NCI-H2196 treated with DMSO at 0.1 percent for 48 hours (cell line): ENCODE measurements at regions not wholly inside any gene's neighbourhood (a gene's known extent, or its start where the extent isn't known, plus 50 kb on each side); places are given as distances from the start of the nearest gene placed in this dataset.
"Not testable (repeated sequence)": the region's sequence is repeated elsewhere in the genome, so short reads cannot be mapped to it uniquely, and the experiment has no call there.

Experiments used
- DNase-seq: peaks from one replicate; lab custom pipeline; 2025; ENCODE audit not compliant: unreplicated experiment; lab: John Stamatoyannopoulos, UW

GRCh38 chr2:82224301-82224940, 1919.9 kb upstream of the LRRTM1 start:
- DNase-seq = no peak

DNA sequence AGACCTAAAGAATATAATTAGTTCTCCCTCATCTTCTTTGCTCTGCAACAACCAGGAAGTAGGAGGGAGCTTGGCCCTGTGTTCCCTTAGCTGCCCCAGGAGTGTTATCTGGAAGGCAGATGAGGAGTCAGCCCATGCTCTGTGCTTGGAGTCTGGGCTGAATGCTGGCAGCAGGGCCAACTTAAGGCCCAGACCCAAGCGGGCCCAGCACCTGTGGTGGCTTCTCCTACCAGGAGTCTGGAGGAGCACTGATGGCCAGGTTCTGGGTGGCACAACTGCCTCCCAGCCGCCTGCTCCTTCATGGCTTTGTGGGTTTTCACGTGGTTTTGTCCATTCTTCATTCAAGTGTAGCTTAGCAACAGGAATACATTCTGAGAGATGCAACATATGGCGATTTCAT, 1910.7 kb upstream of the LRRTM1 start:
- DNase-seq = no peak

DNA sequence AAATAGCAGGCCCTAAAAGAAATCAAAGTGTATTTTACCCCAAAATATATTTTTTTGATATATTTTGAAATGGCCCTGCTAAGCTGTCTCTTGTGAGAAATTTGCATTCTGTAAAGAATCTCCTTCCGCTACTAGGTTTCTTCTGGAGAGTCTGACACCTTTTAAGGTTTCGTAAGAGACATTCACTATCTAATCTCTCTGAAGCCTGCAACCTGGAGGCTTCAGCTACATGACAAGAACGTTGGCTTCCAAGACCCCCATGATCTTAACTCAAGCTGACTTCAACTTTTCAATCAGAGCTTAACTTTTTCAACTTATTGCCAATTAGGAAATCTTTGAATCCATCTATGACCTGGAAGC, 1894.9 kb upstream of the LRRTM1 start:
- DNase-seq = no peak

DNA sequence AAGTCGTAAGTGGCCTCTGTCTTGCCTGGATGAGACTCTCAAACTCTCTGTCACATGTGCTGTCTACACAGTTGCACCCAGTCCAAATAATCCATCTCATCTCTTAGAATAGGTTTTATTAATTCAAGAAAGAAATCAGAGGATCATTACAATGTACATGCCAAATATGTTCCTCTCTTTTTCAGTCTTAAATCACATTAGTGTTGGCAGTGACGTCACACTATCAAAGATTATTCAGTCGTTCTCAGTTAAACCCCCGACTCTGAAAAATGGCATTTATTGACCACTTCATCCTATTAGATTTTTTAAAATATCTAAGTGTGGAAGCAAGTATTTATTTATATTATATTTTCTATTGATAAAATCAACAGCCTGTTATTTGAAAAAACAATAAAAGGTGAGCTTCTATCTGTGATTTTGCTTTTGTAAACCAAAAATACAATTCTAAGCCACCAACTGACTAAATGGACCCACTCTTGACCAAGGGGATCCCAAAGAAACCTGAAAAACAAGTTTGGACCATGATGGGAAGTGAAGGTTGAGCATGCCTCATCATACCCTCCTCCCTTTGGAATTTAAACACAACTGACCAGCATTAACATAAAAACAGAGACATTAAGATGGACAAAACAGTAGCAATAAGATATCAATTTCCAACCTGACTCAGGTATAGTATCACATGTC, 1894.4 kb upstream of the LRRTM1 start:
- DNase-seq = no peak

DNA sequence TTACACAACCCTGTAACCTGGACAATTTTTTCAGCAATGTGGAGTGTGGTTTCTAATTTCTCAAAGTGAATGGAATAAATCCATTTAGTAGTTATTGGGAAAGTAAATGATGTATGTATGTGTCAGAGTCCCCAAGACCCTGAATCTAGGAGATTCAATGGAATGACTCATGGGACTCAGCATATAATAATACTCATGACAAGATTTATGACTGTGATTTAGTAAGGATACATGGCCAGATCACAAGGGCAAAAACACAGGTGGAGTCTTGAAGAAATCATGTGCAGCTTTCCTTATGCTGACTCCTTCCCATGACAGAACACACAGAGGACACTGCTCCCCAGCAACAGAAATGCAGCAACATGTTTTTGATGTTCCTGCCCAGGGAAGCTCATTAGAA, 1877.7 kb upstream of the LRRTM1 start:
- DNase-seq = no peak

- not testable (repeated sequence) for DNase-seq
These were observed 1870.7 kb upstream of the LRRTM1 start for GRCh38 chr2:82175210-82175609.

DNA sequence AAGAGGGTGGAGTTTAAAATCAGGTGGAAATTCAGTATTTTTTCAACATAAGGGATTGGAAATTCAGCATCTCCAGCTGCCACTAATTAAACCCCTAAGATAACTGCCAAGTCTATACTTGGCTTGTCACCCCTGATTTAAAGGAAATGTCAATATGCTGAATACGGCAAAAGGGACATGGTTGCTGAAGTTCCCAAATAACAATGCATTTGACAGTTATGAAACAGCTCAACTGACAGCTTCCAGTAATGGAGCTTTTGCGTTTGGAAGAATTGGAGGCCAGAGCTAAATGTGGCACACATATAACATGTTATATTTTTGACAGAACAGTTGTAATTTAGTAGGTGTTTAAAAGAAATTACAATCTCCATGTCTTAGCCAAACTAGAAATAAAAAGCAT, 1867.9 kb upstream of the LRRTM1 start:
- DNase-seq = no peak

DNA sequence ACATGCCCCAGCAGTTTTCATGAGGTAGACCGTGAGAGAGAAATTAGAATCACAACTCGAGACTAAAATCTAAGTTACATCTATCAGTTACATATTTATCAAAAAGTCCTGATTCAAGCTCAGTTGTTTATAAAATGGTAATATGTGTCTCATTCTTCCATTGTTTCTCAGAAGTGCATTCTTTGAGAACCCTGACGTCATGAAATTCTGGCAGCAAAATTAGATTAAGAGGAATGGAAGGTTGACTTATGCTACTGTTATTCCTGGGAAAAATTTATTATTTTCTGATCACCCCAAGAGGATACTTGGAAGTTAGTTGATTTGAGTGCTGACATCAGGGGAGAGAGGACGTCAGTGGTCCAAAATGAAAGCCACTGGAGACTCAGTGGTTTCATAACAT, 1864.8 kb upstream of the LRRTM1 start:
- DNase-seq = no peak

- no peak for DNase-seq
These were observed 1860.8 kb upstream of the LRRTM1 start for GRCh38 chr2:82165377-82165776.

DNA sequence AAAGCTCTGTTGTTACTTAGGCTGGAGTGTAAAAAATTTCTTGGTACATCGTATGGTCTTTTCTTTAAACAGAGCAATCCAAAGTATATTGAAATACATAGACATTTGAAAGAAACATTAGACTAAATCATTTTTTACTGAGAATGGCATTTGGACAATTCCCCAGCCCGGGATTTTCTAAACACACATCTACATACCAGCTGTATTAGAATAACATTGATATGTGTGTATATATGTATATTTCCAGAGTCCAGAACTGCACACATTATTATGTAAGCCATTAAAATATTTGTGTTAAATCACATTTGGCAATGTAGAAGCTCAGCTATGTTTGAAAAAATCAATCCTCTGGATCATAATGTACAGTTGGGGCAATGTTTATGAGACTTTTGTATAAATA, 1853.6 kb upstream of the LRRTM1 start:
- DNase-seq = no peak

- no peak for DNase-seq
These were observed 1850.9 kb upstream of the LRRTM1 start for GRCh38 chr2:82155469-82155868.

DNA sequence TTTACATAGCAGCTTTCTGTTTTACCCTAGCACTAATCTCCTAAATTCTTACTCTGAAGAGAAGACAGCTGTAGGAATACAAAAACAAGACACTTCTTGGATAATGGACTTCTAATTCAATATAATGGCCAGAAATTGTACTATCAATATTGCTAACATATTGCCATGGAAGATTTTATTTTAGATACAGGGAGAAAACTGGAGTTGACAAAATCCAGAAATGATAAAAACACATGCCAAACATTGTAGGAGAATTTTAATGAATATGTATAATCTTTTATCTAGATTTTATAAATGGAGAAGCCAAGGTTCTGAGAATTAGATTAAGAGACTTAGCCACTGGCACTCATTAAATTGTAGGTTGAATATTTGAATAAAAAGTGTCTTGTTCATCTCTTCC, 1838.8 kb upstream of the LRRTM1 start:
- no peak for DNase-seq

DNA sequence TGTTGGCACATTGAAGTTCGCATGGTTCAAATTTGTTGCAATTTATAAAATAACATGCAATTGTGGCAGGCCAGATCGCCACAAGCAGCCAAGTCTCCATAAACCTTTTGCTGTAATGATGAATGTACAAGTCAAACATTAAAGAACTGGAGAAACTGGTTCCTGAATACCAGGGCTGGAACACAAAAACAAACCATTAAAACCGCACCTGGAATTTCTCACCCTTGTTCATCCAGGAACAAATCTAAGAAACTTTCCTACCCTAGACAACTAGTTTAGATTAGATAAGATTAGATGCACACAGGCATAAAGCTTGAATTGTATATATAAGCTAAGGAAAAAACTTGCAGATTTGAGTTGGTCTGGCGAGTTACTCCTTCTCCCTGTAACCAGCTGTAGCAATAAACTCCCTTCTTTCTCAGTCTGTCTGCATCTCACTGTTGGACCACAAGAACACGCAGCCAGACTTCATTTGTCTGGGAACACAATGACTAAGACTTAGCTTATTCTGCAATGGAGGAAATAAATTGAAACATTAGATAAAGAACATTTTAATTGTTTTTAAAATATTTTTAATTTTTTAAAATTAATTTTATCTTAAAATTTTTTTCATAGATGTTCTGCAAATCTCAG, 1835.5 kb upstream of the LRRTM1 start:
- no peak for DNase-seq

DNA sequence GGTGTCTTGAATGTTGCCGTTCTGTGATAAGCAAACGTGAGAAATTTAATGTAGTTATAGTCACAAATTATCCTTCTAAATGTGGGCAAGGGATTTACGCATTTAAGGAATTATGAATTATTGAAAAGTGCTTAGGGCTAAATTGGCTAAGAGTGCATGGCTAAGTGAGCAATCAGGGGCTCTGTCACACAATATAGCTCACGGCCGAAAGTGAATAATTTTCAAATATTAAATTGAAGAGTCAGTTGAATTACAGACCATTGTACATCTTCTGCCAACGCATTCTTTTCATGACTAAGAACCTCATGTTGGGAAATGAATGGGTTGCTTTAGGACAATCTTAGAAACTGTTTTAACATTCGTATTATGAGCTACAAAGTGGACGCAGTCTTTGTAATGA, 1832.9 kb upstream of the LRRTM1 start:
- DNase-seq = no peak

DNA sequence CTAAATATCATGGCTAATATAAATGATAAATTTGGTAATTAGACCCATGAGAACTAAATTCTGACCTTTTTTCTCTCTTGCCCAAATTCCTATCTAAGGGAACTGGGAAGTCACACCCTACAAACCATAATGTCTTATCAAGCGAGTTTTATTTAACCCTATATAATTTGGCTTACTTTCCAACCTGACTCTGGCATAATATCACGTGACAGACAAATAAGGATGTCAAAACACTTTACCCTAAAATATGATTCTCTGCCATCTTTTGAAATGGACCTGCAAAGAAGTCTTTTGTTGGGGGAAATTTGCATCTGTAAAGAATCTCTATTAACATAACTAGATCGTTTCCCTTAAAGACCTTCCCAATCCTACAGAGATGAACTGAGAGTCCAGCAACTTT, 1823.5 kb upstream of the LRRTM1 start:
- DNase-seq = no peak

DNA sequence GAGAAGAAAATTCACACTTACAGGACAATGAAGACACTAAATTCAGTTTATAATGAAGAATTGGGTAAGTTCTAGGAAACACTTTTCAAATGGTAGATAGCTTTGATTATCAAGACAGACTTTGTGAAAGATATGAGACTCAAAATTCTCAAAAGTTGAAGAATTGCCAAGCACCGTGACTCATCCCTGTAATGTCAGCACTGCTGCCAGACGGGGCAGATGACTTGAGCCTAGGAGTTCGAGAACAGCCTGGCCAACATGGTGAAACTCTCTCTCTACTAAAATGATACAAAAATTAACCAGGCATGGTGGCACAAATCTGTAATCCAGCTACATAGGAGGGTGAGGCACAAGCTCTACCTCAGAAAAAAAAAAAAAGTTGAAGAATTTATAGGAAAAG, 1820.1 kb upstream of the LRRTM1 start:
- DNase-seq = no peak

DNA sequence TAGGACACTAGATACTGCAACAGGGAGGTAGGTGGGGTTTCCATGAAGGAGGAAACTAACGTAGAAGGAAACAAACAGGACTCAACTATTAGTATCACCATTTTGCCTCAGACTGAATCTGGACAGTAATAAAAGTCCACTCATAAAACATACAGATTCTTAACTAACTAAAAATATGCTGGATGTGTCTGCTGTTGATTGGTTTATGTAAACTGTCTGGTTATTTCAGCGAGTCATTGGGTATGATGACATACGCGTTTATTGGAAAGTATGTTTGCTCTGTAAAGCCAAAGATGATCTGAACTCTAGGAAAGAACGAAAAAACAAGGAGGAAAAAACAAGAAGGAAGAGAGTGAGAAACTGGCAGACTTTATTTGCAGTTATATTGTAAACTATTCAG, 1816.1 kb upstream of the LRRTM1 start:
- DNase-seq = no peak

DNA sequence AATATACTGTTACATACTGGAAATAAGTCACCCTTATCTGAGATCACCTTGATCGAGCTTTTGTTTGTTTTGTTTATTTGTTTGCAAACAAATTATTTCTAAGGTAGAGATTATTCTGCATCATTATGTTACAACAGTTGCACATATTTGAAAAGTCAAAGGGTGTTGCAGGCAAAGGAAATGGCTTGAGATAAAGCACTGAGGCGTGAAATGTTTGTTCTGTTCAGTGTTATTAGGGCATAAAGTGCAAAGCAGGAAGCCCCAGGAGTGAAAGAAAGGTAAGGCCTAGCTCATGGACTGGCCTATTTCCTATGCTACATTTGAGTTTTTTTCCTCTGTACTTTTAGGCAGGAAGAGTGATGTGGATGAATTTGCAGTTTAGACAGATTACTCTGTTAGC, 1815.6 kb upstream of the LRRTM1 start:
- no peak for DNase-seq

GRCh38 chr2:82109418-82109817, 1804.9 kb upstream of the LRRTM1 start:
- no peak for DNase-seq

DNA sequence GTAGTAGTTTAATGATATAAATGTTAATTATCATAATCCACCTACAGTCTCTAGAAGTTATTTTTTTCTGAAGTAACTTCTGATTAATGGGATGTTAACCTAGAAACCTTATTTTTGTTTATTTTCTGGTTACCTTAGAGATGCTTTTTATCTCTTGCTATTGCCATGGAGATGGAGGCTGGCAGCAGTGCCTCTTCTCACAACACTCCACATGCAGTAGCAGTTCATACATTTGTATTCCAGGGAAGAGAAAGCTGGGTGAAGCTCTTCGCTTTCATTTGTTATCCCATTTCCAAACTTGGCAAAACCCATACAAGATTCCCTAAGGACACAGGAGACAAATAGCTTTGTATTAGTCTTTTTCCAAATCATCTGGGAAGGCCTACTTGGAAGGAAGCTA, 1794.1 kb upstream of the LRRTM1 start:
- DNase-seq = no peak

- DNase-seq = no peak
These were observed 1785.0 kb upstream of the LRRTM1 start for GRCh38 chr2:82089518-82089917.

GRCh38 chr2:82084679-82085392, 1780.3 kb upstream of the LRRTM1 start:
- no peak for DNase-seq
